ENCODE measurements at regions not wholly inside any gene's neighbourhood (a gene's known extent, or its start where the extent isn't known, plus 50 kb on each side); places are given as distances from the start of the nearest gene placed in this dataset.

- TF ChIP-seq TEAD4 (IDR thresholded peaks at IDR 0.05) (no peak), REST (IDR thresholded peaks at IDR 0.05; ENCODE audit: low read depth) (no peak), CREB1 (IDR thresholded peaks at IDR 0.05; ENCODE audit: low read depth) (no peak), RAD21 (IDR thresholded peaks at IDR 0.05; ENCODE audit: low read depth) (no peak), MAX (IDR thresholded peaks at IDR 0.05) (no peak), ZBTB7A (IDR thresholded peaks at IDR 0.05; ENCODE audit: low read depth) (no peak), YY1 (IDR thresholded peaks at IDR 0.05; ENCODE audit: low read depth) (no peak), EP300 (IDR thresholded peaks at IDR 0.05; ENCODE audit: borderline replicate concordance) (no peak), FOXM1 (IDR thresholded peaks at IDR 0.05; ENCODE audit: borderline replicate concordance, low read depth) (no peak), TCF12 (IDR thresholded peaks at IDR 0.05; ENCODE audit: low read depth) (no peak), EGR1 (IDR thresholded peaks at IDR 0.05) (no peak), USF1 (IDR thresholded peaks at IDR 0.05) (no peak), TAF1 (IDR thresholded peaks at IDR 0.05; ENCODE audit: low read depth) (no peak), CEBPB (IDR thresholded peaks at IDR 0.05) (no peak)
Observed at GRCh38 chr10:109743574-109743973, 179.7 kb downstream of the XPNPEP1 start.

All from Ishikawa (cell line).